ENCODE measurements at regions not wholly inside any gene's neighbourhood (a gene's known extent, or its start where the extent isn't known, plus 50 kb on each side); places are given as distances from the start of the nearest gene placed in this dataset.

- TF ChIP-seq KLF10 (tag by site-specific recombination; IDR thresholded peaks at IDR 0.05) = no peak
- TF ChIP-seq, protein P1, sequence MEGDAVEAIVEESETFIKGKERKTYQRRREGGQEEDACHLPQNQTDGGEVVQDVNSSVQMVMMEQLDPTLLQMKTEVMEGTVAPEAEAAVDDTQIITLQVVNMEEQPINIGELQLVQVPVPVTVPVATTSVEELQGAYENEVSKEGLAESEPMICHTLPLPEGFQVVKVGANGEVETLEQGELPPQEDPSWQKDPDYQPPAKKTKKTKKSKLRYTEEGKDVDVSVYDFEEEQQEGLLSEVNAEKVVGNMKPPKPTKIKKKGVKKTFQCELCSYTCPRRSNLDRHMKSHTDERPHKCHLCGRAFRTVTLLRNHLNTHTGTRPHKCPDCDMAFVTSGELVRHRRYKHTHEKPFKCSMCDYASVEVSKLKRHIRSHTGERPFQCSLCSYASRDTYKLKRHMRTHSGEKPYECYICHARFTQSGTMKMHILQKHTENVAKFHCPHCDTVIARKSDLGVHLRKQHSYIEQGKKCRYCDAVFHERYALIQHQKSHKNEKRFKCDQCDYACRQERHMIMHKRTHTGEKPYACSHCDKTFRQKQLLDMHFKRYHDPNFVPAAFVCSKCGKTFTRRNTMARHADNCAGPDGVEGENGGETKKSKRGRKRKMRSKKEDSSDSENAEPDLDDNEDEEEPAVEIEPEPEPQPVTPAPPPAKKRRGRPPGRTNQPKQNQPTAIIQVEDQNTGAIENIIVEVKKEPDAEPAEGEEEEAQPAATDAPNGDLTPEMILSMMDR (tag by site-specific recombination; IDR thresholded peaks at IDR 0.05) = no peak
- no peak for TF ChIP-seq TSHZ1 (tag by site-specific recombination; IDR thresholded peaks at IDR 0.05; ENCODE audit: borderline replicate concordance)
- TF ChIP-seq ZNF768 (tag by site-specific recombination; IDR thresholded peaks at IDR 0.05) = no peak
- no peak for TF ChIP-seq ATF2 (tag by site-specific recombination; IDR thresholded peaks at IDR 0.05; ENCODE audit: low read depth)
- no peak for TF ChIP-seq SALL2 (tag by site-specific recombination; IDR thresholded peaks at IDR 0.05; ENCODE audit: borderline replicate concordance)
- no peak for TF ChIP-seq ZNF10 (tag by site-specific recombination; IDR thresholded peaks at IDR 0.05)
- no peak for TF ChIP-seq ZFP37 (tag by site-specific recombination; IDR thresholded peaks at IDR 0.05)
- TF ChIP-seq, protein P2, sequence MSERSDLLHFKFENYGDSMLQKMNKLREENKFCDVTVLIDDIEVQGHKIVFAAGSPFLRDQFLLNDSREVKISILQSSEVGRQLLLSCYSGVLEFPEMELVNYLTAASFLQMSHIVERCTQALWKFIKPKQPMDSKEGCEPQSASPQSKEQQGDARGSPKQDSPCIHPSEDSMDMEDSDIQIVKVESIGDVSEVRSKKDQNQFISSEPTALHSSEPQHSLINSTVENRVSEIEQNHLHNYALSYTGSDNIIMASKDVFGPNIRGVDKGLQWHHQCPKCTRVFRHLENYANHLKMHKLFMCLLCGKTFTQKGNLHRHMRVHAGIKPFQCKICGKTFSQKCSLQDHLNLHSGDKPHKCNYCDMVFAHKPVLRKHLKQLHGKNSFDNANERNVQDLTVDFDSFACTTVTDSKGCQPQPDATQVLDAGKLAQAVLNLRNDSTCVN (tag by site-specific recombination; optimal IDR thresholded peaks at IDR 0.05) = no peak
- TF ChIP-seq SP2 (tag by site-specific recombination; IDR thresholded peaks at IDR 0.05) = no peak
These were observed 153.9 kb downstream of the KIF26A start for GRCh38 chr14:104292084-104292970.

All from HEK293 (cell line).